Upper lobe of left lung (tissue), 4 donors: ENCODE measurements at regions not wholly inside any gene's neighbourhood (a gene's known extent, or its start where the extent isn't known, plus 50 kb on each side); places are given as distances from the start of the nearest gene placed in this dataset.

ENCODE experiments used
- EP300 ChIP-seq, 4 donors: sonication (generic); formaldehyde crosslinking; IDR thresholded peaks; one replicate each; pipeline ENCODE4 v1.5.1; 2017; ENCODE audit warnings: antibody characterized with exemption in 4 of 4, control low read depth in 2 of 4
- POLR2A ChIP-seq, 4 donors: fragments of 450-650 bp; IDR thresholded peaks; one replicate each; pipeline ENCODE4 v1.5.1; 2016 to 2017; ENCODE audit warnings: antibody characterized with exemption in 4 of 4, mild to moderate bottlenecking in 2 of 4
- TF ChIP-seq, protein P1 (sequence below), 6 experiments: fragments of 450-650 bp in 4 of 6; fragments of 200-600 bp in 2 of 6; sonication (generic) in 2 of 6; IDR thresholded peaks; one replicate each; pipeline ENCODE4 v1.5.1; 2016 to 2019; ENCODE audit warnings: antibody characterized with exemption in 6 of 6

DNA sequence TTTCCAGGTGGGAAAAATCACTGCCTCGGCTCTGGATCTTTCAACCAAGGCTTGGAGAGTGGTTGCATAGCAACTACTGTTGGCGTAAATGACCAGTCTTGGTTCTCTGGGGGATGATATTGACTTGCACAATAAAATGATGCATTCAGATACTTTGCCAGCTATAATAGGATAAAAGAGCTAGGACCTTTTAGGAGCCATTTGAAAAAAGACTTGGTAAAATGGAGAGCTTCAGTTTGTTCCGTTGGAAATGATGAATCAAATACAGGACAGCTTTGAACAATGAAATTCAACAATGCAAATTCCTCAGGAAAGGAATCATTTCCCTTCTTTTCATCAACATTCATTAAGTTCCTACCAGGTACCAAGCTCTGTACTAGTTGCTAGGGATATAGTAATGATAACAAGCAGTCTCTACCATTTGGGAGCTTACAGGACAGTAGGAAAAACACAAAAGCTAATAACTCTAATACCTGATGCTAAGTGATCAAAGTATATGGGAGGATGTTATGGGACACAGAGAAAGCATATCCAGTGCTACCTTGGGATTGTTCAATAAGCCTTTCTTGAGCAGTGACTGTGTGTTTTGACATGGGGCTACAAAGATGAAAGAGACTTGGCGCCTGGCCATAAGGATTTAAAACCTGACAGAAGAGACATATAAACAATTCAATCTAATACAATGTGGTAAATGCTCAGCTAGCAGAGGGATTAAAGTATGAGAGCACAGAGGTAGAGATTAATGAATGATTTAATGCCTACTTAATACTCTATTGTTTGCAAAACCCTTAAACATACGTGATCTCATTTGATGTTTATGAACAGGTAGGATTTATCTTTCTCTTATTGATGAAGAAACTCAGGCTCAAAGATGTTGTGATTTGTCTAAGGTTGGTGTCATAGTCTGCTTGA, 110.7 kb downstream of the QPCT start:
- TF ChIP-seq POLR2A (IDR thresholded peaks at IDR 0.05) (no peak), EP300 (IDR thresholded peaks at IDR 0.05) (no peak)
- TF ChIP-seq, protein P1, sequence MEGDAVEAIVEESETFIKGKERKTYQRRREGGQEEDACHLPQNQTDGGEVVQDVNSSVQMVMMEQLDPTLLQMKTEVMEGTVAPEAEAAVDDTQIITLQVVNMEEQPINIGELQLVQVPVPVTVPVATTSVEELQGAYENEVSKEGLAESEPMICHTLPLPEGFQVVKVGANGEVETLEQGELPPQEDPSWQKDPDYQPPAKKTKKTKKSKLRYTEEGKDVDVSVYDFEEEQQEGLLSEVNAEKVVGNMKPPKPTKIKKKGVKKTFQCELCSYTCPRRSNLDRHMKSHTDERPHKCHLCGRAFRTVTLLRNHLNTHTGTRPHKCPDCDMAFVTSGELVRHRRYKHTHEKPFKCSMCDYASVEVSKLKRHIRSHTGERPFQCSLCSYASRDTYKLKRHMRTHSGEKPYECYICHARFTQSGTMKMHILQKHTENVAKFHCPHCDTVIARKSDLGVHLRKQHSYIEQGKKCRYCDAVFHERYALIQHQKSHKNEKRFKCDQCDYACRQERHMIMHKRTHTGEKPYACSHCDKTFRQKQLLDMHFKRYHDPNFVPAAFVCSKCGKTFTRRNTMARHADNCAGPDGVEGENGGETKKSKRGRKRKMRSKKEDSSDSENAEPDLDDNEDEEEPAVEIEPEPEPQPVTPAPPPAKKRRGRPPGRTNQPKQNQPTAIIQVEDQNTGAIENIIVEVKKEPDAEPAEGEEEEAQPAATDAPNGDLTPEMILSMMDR (IDR thresholded peaks at IDR 0.05): no peak
